ENCODE measurements at regions not wholly inside any gene's neighbourhood (a gene's known extent, or its start where the extent isn't known, plus 50 kb on each side); places are given as distances from the start of the nearest gene placed in this dataset.

- TF ChIP-seq CTCF (IDR thresholded peaks at IDR 0.05; ENCODE audit: insufficient read depth, low read depth, low read length) = no peak
- TF ChIP-seq EZH2 (IDR thresholded peaks at IDR 0.05; ENCODE audit: insufficient read depth, low read length) = no peak
Measured at GRCh38 chr7:106775975-106776607, 89.0 kb upstream of the PIK3CG start.
